GM21360 (cell line): ENCODE measurements at regions not wholly inside any gene's neighbourhood (a gene's known extent, or its start where the extent isn't known, plus 50 kb on each side); places are given as distances from the start of the nearest gene placed in this dataset.
"Not testable (repeated sequence)": the region's sequence is repeated elsewhere in the genome, so short reads cannot be mapped to it uniquely, and the experiment has no call there.

Experiments used
- ATAC-seq: cut with Tn5 transposase; IDR thresholded peaks from one replicate; pipeline ENCODE4 v1.9.1; 2021; ENCODE audit warnings: mild to moderate bottlenecking, moderate library complexity; ENCODE audit not compliant: unreplicated experiment

DNA sequence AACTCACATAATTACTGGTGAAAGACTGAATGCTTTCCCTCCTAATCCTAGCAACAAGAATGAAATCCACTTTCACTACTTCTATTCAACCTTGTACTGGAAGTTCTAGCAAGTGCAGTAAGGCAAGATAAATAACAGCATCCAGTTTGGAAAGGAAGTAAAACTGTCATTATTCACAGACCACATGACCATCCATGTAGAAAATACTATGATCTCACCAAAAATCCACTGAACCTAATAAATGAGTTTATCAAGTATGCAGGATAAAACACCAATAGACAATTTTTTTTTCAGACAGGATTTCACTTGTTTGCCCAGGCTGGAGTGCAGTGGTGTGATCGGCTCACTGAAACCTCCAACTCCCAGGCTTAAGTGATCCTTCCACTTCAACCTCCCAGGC, 117.7 kb downstream of the TMEM167A start:
- ATAC-seq = no peak

DNA sequence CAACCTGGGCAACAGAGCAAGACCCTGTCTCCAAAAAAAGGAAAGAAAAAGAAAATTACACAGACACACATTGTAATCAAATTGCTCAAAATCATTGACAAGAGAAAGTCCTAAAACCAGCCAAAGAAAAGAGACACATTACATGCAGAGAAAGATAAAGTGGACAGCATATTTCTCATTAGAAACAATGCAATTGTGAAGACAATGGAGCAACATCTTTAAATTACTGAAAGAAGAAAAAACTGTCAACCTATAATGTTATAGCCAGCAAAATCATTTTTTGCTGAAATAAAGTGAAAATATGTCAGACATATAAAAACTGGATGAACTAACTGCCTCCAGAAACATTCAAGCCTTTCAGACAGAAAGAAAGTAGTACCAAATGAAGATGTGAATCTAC, 120.6 kb downstream of the TMEM167A start:
- no peak for ATAC-seq

DNA sequence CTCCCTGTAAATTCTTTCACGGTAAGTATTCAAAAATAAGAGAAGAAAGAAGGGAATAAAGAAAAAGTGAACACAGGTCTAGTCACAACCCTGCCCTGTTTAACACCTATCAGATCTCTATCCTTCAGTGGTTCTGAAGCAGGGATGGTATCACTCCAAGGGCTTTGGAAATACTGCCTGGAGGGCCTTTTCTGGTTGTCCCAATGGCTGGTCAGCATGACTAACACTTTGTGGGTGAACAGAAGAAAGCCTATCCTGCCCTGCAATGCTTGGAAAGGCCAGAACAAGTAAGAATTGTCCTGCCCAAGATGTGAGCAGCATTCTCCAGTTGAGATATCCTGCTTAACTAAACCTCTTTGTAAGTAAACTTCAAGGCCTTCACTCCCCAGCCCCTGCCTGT, 124.9 kb downstream of the TMEM167A start:
- no peak for ATAC-seq

DNA sequence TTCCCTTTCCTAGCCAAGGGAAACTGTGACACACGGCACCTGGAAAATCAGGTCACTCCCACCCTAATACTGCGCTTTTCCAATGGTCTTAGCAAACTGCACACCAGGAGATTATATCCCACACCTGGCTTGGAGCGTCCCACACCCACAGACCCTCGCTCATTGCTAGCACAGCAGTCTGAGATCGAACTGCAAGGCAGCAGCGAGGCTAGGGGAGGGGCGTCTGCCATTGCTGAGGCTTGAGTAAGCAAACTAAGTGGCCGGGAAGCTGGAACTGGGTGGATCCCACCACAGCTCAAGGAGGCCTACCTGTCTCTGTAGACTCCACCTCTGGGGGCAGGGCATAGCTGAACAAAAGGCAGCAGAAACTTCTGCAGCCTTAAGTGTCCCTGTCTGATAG, 132.9 kb downstream of the TMEM167A start:
- not testable (repeated sequence) for ATAC-seq

DNA sequence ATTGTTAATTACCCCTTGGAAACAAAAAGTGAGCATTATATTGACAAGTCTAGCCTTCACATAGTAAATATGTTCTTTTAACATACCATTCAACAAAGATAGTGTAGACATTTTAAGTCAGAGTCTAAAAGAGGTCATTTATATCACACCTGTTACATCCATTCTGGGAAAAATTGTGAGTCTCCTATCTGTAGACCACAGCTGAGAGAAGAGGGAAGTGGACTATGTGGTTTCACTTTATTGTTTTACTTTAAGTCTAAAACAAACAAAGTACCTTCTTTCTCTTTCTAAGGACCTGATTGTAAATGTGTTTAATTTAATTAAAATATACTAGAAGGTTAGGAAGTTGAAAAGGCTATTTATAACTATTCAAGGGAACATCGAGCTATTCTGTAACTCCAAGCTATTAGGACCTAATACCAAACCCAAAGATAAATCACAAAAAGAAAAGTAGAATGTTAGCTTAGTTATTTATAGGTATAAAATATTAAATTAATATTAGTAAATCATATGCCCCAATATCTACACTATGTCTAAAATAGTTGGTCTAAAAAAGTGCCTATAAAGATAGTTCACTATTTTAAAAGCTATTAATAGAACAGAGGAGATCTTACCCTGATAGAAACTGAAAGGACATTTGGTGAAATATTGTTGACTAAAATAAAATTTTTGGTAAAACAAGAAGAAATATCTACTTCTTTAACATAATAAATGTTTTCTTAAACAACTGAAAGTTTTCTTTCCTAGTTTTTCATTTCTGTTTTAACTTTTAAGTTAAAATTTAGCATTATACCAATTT, 134.9 kb downstream of the TMEM167A start:
- ATAC-seq = no peak

DNA sequence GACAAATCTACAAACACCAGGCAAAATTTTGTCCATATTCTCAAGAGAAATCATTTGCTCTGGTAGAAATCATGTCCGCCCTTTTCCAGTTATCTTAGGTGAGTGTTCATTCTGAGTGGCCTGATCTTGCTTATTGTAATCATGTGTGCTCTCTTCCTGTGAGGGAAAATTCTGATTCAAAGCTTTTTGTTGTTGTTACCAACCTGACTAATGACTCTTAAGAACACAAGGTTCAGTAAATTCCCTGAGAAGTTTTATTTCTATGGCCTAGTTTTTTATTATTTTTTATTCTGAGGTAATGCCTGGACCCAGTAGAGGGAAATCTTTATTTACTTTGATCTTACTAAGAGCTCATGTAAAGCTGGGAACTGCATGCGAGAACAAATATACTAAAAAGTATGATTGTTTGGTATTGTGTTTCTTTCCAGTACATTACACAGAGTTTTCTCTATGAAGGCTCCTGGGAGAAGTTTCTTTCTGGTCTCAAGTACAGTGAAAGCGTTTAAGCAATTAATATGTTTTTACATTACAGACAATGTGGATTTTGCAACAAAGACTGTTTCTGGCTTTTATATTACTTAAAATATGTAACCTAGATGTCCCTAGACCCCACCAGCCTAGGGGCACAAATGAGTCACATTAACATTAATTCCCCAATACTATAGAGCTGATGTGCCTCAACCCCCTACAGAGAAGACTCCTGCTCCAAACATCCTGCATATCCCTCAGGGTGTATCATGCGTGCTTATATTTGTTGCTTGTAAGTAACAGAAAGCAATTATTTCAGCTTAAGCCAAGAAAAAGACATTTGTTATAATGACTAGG, 138.1 kb downstream of the TMEM167A start:
- ATAC-seq = no peak

DNA sequence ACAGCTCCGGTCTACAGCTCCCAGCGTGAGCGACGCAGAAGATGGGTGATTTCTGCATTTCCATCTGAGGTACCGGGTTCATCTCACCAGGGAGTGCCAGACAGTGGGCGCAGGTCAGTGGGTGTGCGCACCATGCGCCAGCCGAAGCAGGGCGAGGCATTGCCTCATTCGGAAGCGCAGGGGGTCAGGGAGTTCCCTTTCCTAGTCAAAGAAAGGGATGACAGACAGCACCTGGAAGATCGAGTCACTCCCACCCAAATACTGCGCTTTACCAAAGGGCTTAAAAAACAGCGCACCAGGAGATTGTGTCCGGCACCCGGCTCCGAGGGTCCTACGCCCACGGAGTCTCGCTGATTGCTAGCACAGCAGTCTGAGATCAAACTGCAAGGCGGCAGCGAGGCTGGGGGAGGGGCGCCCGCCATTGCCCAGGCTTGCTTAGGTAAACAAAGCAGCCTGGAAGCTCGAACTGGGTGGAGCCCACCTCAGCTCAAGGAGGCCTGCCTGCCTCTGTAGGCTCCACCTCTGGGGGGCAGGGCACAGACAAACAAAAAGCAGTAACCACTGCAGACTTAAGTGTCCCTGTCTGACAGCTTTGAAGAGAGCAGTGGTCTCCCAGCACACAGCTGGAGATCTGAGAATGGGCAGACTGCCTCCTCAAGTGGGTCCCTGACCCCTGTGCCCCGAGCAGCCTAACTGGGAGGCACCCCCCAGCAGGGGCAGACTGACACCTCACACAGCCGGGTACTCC, 144.5 kb downstream of the TMEM167A start:
- not testable (repeated sequence) for ATAC-seq

DNA sequence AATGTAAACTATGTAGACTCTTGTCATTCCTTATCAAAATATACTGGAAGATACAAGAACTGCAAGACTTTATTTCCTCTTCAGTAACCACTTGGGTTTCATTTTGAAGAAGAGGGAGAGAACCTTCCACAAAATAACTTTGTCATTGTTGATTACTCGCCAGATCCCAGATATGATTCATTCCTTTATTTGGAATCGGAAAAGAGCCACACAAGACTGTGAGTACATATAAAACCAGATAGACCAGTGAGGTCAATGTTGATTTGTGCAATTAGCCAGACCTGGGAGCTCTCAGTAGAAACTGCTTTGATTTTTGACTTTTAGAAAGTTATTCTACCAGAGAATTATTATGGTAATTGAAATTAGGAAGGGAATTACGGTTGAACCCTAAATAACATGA, 146.1 kb downstream of the TMEM167A start:
- ATAC-seq = no peak

DNA sequence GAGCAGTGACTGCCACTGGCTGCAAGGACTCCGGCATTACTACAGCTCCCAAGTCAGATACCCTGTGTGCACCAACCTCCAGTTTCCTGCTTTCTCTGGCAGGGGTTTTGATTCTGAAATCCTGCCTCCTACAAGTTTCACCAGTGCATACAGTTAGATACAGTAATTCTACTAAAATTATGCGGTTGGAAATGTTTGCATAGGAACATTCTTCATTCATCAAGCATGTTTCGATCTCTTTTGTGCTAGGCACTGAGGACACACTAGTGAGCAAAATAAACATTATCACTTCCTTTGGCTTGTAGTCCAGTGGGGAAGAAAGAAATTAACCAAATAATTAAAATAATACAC, 152.2 kb downstream of the TMEM167A start:
- ATAC-seq = no peak

DNA sequence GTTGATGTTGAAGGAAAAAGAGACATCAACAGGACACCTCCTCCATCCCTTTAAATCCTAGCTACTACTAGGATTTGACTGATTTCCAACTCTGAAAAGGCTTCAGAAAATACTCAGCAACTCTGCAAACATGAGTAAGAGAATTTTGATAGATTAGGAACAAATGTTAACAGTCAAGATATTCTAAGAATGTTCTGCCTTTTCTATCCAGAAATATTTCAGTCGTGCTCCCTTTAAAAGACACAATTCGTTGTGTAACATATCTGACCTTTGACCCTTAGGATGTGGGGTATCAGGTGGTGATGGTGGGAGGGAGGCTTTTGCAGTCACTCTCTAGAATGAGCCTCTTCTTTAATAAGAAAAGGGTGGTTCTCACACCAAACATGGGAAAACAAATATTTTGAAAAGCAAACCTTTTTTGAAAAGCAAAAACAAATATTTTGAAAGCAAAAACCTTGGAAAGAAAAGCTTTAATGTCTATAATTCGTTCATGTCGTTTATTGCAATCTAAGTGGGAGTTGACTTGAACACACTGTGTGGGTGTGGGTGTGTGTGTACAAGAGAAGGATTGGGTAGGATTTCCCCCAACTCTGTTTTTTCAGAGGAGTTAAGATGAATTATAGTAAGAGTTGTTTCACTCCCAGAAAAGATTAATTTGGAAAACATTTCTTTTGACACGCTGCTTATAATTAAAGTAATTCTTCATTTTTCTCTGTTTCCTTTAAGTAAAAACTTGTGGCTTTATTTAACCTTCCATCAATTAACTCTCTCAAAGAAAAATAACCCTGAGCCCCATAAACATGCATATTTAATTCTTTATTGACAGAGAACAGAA, 152.8 kb downstream of the TMEM167A start:
- no peak for ATAC-seq

DNA sequence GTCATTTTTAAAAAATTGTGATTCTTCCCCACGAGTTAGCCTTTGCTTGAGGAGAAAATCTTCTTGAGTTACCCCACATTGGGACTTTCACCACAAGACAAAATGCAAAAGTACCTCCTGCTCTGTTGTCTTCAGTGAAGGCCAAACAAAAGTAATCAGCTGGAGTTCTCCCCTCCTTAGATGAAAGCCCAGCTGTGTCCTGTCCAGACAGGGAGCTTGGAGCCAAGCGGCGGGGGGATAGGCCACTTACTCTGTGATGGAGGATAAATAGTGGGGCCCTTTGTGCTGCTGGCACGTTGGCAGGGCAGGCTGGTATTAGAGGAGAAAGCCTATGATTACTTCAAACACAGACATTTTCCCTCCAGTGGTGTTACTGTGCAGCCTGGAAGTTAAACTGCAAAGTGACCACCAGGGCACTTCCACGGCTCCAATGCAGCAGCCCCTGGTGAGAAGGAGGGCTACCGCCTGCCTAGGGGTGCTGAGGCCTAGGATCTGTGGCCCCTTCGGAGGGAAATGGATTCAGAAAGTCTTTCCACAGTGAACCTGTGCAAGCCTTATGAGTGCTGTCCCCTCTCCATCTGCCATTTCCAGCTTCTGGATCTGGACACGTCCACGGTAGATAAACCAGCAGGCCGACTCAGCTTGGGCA, 155.0 kb downstream of the TMEM167A start:
- ATAC-seq = no peak

DNA sequence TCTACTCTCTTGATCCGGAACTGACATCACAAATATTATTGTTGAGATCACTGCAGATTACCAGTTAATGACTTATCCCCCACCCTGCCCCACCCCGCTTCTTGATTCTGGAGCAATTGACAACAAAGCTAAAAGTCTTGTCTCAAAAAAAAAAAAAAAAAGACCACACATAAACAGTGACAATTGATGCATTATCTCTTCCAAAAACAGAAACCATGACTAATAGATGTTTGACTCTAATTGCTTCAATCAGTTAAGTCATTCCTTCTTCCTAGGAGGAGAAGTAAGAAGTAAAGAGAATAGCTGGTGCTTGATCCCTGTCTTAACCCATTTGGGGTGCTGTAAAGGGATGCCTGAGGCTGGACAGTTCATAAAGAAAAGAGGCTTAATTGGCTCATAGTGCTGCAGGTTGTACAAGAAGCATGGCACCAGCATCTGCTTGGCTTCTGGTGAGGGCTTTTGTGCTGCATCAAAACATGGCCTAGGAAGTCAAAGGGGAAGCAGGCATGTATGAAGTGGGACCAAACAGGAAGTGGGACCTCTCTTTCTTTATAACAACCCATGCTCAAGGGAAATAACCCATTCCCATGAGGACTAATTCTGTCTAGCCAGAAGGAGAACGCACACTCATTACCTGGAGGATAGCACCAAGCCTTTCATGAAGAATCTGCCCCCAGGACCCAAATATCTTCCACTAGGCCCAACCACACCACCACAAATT, 158.7 kb downstream of the TMEM167A start:
- no peak for ATAC-seq

DNA sequence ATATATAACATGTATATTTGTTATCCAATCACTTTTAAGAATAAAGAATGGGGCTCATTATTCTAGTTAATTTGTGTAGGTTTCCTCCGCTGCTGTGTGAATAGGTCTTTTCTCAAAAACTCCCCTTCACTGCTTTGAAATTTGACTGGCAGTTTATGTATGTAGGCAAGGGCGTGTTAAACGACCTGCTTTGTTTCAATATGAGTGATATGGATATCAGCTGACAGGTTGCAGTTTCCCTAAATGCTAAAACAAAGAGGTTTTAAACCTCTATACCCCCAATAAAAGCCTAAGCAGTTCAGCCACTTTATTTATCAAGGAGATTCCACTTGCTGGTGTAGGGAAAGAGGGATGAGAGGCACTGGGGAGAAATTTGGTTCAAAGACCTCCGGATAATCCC, 159.6 kb downstream of the TMEM167A start:
- peak; percentile 87 for ATAC-seq

DNA sequence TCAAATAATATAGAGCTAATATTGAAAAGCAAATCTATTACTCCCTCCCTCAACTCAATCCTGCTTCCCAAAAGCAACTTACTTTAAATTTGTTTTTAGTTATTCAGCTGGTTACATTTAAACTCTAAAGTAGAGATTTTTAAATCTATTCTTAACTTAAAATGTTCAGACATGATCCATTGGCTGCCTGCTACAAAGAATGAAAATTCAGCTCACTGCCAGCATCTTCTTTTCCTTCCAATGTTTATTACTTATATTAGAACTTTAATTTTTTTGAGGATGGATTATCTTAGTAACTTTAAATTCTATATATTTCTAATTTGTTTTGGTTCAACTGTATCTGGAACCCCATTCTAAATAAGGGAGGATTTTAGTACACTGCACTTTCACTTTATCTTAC, 163.2 kb downstream of the TMEM167A start:
- no peak for ATAC-seq

DNA sequence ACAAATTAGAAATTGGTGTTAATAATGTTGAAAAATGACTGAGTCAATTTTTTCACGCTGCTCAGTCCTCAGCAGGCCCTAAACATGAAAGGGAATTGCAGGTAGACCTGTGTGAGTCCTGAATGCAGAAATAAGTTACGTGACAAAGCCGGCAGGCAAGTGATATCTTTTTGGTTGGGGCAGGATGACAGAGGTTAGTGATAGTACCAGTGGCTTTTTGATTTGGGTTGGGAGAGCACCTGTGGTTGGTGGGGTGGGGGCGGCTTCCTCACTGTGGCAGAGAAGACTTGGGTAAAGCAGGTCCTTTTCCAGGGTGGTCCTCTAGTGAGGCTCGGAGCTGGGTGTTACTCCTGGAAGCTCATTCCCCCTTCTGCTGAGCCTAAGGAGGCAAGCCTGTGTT, 164.7 kb downstream of the TMEM167A start:
- ATAC-seq = no peak

DNA sequence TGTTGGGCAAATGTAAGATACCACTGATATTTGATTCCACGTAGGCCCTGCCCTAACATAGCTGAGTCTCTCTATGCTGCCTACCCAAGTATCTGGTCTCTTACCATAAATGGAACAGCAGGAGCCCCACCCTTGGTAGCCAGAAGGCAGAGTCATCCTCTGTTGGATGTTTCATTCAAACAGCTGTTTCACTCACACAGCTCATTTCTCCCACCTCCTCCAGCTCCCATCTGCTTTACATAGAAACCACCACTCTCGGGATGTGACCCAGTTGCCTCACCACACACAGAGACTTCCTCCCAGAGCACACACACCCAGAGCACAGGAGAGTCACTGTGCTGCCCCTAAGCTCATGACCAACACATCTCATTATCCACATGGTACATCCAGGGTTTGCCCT, 165.3 kb downstream of the TMEM167A start:
- ATAC-seq = no peak

DNA sequence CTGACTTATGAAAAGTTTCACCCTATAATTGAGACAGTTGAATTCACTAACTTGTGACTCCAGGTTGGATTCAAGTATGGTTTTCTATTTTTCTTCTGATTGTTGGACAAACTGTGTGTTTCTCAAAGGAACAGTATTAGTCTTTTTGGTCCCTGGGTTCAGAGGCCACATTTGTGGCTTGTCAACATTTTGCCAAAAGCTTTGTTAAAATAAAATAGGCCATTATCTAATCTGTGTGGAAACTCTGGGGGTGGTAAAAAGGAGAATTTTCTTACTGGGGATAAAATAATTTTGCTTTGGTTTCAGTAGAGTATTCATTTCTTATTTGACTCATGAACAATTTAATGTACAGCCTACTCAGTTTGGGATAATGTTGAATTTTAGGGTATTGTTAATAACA, 166.3 kb downstream of the TMEM167A start:
- ATAC-seq = no peak

DNA sequence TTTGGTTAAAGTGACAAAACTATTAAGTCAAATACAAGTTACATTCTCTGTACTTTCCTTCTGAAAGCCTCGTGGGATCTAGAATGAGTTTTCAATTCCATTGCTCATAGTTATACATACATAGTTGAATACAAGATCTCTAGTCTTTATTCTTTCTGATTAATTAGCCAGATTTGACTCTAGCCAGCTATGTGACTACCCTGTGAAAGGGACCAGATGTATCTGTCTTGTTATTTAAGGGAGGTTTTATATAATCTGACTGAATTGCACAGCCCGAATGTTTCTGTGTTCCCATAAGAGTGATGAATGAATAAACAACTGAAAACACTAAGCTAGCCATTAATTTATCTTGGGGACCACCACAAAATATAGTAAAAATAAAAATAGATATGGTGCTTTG, 166.7 kb downstream of the TMEM167A start:
- ATAC-seq = no peak

DNA sequence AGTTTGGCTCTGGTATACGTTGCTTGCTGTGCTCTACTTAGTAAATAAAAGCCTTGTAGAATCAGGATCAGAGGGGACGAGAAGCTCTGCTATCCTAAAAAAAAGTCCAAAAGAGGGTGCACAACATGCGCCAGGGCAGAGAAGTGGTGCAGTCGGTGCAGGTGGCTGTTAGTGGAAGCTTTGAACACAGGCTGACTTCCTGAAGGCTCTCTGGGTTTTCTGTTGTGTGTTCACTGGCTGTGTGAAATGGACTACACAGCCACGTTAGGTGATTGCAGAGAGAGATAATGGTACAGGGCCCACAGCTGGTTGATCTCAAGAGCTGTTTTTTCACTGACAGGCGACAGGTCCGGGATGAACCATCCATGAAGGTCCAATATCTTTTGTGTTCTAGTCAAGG, 167.4 kb downstream of the TMEM167A start:
- no peak for ATAC-seq

DNA sequence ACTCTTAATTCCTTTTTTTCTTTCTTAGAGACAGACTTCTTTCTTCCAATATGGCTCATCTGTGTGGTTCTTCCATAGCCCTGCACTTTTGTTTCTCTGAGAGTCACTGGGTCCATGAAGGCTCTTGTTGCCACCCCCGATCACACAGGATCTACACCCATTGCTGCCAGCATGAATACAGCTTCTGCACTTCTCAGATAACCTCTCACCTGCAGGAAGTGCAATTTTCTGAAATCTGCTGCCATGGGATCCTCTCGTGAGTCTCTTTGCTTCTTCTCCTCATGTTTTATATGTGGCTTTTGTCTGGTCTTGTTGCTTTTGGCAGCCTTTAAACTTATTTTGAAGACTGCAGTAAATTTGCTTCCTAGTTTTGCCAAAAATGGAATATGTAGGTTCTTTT, 171.2 kb downstream of the TMEM167A start:
- no peak for ATAC-seq
